GM19463 (cell line): ENCODE measurements at regions not wholly inside any gene's neighbourhood (a gene's known extent, or its start where the extent isn't known, plus 50 kb on each side); places are given as distances from the start of the nearest gene placed in this dataset.

Experiments used
- ATAC-seq: cut with Tn5 transposase; IDR thresholded peaks from one replicate; pipeline ENCODE4 v1.9.1; 2021; ENCODE audit warnings: mild to moderate bottlenecking, moderate library complexity; ENCODE audit not compliant: unreplicated experiment

- ATAC-seq: no peak
These were observed 643.7 kb upstream of the NR5A2 start for GRCh38 chr1:199383793-199384192.

- ATAC-seq: no peak
These were observed 632.7 kb upstream of the NR5A2 start for GRCh38 chr1:199394856-199395255.

DNA sequence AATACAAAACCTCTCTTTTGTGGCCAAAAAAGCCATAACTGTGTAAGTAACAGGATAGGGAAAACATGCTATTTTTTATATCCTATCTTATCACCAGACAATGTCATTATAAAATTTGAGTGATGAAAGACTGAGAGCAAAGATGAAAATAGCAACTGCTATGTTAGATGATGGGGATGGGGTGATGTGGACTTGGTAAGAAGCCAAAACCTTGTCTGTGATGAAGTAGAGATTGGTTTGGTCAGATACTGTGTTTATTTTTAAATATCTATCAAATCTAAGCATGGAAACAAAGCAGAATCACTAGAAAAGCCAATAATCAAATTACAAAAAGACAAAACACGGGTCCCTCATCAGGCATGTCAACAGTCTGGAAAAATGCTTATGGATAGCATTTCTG lies 631.1 kb upstream of the NR5A2 start:
- no peak for ATAC-seq

DNA sequence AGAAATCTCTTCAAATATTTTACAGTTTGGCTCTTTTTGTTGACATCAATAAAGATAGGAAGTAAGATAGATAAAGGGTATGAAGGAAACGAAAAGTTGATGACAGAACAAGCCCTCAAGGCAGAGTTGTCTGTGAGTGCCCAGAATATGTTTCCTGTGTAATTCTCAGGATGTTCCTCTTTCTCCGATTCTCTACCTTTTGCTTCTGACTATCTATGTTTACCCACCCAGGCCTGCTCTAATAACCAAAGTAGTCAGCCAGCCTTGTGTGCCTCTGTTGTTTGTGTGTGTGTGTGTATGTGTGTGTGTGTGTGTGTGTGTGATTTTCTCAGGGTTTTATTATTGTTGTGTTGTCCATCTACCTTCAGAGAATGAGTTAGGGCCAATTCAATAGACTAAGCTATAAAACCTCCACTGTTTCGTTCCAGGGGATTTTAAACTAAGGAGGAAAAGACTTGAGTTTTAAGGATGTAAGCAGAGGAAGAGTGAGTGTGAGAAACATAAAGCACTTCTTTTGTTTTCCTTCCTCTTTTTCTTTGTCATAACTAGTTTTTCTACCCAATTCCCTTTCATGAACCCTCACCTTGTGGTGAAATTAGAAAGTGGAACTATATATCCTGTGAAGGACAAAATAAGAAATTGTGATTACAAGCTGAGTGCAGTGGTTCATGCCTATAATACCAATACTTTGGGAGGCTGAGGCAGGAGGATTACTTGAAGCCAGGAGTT lies 627.4 kb upstream of the NR5A2 start:
- ATAC-seq: peak; percentile 75

- ATAC-seq: no peak
These were observed 623.9 kb upstream of the NR5A2 start for GRCh38 chr1:199403531-199404116.

DNA sequence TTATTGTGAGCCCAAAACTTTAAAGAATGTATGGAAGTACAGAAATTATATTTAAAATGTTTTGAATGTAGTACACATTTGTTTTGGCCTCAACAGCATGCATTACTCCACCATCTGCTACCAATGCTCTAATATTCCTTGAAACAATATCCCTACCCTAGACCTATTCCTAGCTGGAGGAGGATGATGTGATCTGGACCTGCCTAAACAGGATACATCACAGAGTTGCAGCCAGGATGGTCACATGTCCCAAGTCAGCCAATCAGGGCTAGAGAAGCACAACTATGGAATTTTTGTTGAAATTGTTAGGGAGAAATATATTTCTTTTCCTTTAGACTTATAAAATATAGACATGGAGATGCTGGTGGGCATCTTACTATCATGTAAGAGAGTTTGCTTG lies 623.3 kb upstream of the NR5A2 start:
- no peak for ATAC-seq

GRCh38 chr1:199404976-199405375 lies 622.5 kb upstream of the NR5A2 start:
- no peak for ATAC-seq

DNA sequence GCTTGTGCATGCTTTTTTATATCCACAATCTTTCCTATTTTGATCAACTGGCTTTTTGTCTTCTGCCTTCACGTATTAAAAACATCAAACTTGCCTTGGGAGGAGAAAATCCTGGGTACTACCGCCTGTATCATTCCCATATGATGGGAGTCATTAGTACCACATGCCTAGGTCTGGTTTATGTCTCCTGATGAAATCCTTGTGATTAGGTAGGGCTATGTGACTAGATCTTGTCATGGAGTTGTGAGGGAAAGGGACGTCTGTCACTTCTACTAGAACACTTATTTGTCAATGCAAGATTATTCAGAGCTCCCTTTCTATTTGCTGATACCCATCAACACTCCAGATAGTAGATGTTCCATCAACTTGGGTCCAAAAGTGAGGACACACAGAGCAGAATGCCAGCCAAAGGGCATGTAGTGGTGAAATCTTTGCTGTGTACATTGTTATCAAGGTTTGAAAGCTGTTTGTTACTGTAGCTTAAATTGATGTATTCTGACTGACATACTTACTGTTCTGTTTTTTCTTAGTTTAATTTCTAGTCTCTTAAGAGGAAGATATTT lies 621.8 kb upstream of the NR5A2 start:
- ATAC-seq: no peak

DNA sequence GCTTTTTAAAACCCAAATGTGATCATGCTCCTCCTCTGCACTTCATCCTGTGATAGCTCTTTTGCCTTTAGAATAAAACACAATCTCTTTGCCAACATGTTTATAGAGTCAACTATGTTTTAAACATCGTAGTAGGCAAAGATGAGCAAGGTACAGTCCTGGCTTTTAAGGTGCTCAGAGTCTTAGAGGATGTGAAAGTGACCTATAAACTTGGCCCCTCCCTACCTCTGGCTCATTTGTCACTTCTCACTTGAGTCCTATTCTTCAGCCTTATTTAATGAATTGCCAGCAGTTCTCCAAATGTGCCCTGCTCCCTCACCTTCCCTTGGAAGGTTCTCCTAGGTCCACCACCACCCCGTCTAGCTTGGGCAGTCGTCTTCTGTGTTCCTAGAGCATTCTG lies 617.0 kb upstream of the NR5A2 start:
- ATAC-seq: no peak

DNA sequence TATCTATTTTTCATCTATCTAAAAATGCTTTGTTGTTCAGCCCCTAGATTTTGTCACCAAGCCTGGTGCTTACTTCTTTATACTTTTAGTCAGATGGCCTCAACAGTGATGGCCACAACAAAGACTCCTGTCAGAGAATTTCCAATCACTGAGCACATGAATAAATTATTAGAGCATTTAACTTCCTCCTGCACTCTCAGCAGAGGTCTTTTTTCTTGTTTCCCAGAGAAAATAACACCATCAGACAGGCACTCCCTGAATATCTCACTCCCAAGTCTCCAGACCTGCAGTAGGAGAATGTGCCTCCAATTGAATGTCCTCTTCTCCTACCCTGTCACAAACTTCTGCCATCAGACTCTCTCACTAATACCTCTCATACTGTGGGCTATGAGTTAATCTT lies 616.0 kb upstream of the NR5A2 start:
- ATAC-seq: no peak

DNA sequence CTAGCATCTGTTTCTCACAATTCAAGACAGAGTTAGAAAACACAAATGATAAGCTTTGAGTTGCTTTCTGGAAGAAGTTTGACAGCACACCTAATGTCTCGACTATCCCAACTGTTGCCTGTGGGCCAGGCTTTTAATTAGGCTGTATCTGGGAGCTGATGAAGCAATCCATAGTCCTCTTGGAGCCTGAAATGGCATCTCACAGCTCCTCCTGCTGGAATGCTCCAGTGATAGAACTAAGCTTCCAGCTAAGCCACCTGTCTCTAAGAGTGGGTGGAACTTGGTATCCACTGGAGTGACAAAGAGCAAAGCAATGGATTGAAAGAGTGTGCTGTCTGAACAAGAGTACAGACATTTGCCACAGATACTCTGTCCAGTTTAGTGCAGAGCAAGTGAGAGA lies 605.3 kb upstream of the NR5A2 start:
- ATAC-seq: no peak

DNA sequence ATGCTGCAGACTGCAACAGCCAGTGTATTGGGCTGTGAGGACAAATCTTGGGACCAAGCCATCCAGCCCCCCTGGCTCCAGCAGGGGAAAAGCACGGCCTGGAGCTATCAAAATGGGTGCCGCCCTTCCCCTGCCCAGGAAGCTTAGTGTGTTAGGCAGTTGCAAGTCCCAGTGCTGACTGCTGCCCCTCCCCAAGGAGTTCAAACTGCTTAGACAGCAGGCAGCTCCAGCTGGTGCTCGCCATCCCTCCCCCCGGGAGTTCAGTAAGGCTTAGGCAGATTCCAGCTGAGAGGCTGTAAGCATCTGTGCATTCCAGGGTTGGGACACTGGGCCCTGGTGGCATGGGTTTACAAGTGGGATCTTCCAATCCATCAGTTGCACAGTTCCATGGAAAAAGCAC lies 579.6 kb upstream of the NR5A2 start:
- no peak for ATAC-seq

- ATAC-seq: no peak
These were observed 578.9 kb upstream of the NR5A2 start for GRCh38 chr1:199448646-199449045.

GRCh38 chr1:199449221-199449620 lies 578.3 kb upstream of the NR5A2 start:
- no peak for ATAC-seq

DNA sequence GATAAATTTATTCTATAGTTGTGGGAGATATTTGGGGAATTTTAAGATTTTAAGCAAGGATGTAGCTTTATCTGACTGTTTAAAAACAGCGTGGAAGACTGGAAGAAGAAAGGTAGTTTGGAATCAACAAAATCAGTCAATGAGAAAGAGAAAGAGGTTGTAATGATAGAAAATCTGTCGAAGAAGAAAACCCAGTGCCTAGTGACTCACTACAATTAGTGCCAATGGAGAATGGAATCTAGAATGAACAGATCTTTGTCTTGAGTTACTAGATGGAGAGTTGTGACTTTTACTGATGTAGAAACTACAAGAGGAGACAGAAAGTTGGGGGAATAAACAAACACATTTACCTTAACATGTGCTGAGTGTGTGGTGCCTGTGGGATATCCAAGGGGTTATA lies 577.8 kb upstream of the NR5A2 start:
- no peak for ATAC-seq

- ATAC-seq: no peak
These were observed 574.9 kb upstream of the NR5A2 start for GRCh38 chr1:199452627-199453026.

DNA sequence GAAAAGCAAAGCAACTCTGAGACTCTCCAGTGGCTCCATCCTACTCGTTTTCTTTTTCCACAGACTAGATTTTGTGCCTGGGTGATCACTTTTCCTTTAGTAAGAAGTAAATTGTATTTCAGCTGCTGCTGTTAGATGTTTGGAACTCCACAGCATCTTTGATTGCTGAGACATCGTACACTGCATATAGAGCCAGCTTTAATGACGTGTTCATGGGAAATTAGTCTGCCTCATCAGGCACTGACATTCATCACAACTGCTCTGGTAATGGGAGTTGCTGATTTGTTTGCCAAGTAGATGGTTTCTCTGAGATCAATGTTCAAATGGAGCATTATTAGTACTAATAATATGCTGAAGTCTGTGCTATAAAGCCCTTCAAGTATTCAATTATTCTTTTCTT lies 573.8 kb upstream of the NR5A2 start:
- no peak for ATAC-seq

DNA sequence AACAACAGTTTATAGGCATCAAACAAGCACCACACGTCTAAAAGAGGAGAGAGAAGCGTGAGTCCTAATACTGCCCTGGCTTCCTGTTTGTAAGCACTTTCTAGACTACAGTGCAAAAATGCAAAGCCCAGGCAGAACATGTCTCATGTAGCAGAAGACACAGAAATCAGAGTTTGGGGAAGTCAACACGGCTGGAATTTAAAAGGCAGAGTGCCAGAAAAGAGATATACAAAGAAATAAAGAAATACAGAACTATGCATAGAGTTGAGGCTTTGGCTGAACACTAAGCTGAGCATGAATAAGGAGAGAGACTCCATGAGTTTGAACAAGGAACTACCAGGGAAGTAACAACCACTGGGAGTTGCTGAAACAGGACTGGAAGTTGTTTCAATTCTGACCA lies 566.6 kb upstream of the NR5A2 start:
- no peak for ATAC-seq

DNA sequence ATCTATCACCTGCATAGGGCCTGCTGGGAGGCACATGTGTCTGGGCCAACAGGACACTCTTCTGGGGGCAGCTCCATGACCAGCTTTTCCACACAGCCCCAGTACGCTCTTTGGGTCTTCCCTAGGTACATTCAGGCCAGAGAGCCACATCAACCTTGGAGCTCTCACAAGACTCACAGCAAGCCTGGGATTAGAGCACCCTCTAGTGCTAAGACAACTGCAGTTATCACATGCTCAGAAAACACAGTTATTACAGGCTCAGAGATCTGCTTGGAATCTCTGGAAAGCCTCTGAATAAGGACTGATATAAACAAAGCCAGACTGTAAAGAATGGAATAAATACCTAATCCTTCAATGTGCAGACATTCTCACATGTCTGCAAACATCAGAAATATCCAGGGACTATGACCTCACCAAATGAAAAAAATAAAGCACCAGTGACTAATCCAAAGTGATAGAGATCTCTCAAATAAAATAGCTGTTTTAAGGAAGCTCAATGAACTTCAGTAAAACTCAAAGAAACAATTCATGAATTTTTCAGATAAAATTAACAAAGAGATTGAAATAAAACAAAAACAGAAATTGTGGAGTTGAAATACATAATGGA lies 563.9 kb upstream of the NR5A2 start:
- ATAC-seq: peak; percentile 90

DNA sequence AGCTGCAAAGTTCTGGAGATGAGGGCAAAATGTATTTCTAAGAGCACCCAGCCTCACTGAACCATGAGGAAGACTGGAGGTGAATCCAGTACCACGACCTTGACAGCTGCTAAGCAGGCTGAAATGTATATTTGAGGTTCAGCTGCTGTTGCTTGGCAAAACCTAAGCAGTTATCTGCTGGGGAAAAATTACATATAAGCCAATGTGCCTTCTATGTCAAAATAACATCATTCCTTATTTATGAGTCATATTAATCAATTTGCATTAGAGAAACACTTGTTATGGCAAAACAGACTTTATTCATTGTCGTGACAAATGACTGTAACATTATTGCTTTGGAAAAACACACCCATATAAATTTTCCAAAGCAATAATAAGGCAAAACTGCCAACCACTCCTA lies 560.5 kb upstream of the NR5A2 start:
- ATAC-seq: no peak

- no peak for ATAC-seq
These were observed 555.5 kb upstream of the NR5A2 start for GRCh38 chr1:199472018-199472417.

- ATAC-seq: no peak
These were observed 554.5 kb upstream of the NR5A2 start for GRCh38 chr1:199472978-199473377.
